Vagina (tissue), 2 donors: ENCODE measurements at regions not wholly inside any gene's neighbourhood (a gene's known extent, or its start where the extent isn't known, plus 50 kb on each side); places are given as distances from the start of the nearest gene placed in this dataset.

ENCODE experiments used
- POLR2A ChIP-seq, 2 donors: fragments of 450-650 bp; IDR thresholded peaks; one replicate each; pipeline ENCODE4 v1.6.1; 2017; ENCODE audit warnings: antibody characterized with exemption in 2 of 2, mild to moderate bottlenecking in 2 of 2, moderate library complexity in 2 of 2
- POLR2AphosphoS5 ChIP-seq, 2 donors: sonication (generic); formaldehyde crosslinking; IDR thresholded peaks; one replicate each; pipeline ENCODE4 v1.9.0; 2017; ENCODE audit warnings: antibody characterized with exemption in 2 of 2, mild to moderate bottlenecking in 2 of 2, low read depth in 1 of 2; ENCODE audit not compliant: insufficient read depth in 1 of 2

GRCh38 chr3:6739288-6739687 is 121.6 kb upstream of the GRM7 start:
- TF ChIP-seq POLR2AphosphoS5 (IDR thresholded peaks at IDR 0.05; ENCODE audit: insufficient read depth in 1 of 2, low read depth in 1 of 2) (no peak), POLR2A (IDR thresholded peaks at IDR 0.05) (no peak)
